ENCODE measurements at regions not wholly inside any gene's neighbourhood (a gene's known extent, or its start where the extent isn't known, plus 50 kb on each side); places are given as distances from the start of the nearest gene placed in this dataset.
A peak's percentile ranks its signal among the peaks of the same experiment; 100 is the strongest.
"Not testable (repeated sequence)": the region's sequence is repeated elsewhere in the genome, so short reads cannot be mapped to it uniquely, and the experiment has no call there.

DNA sequence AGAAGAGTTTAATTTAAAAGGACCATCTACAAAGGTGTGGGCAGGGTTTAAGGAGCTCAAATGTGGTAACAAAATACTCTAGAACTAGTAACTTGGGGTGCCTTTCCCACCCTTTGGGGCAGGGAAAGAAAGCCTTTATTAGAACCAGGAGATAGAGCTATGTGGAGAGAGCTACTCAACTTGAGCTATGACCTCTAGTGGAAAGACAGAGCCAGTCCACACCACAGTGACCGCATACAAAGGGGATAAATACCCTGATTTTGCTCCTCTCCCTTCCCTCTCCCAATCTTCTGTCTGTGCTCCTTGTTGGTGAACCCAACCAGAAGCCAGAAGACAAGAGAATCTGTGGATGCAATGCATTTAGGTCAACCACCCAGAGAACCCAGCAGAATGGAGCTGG lies 54.4 kb upstream of the JAK1 start:
- DNase-seq: no peak
- in situ Hi-C loops (cut with MboI; ENCODE audit: low pct_unique_long_range_greater_than_20kb, low sequenced_read_pairs): no loop called here

DNA sequence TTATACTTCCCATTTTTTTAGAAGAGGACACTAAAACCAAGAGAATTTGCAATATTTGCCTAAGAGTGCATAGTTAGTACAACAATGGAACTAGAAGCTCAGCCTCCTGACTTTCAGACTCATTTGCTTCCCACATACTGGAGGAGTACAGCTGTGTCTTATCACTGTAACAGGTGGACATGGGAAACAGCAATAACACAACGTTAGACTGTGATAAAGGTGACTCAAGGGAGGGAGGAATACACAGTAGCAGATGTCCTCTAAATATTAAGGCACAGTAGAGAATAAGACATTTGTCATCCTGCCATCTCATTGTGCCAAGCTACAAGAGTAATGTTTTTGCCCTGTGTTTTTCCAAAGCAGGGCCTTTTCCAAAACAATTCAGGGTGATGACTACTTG lies 55.4 kb upstream of the JAK1 start:
- no peak for DNase-seq
- in situ Hi-C loops (cut with MboI; ENCODE audit: low pct_unique_long_range_greater_than_20kb, low sequenced_read_pairs): no loop called here

DNA sequence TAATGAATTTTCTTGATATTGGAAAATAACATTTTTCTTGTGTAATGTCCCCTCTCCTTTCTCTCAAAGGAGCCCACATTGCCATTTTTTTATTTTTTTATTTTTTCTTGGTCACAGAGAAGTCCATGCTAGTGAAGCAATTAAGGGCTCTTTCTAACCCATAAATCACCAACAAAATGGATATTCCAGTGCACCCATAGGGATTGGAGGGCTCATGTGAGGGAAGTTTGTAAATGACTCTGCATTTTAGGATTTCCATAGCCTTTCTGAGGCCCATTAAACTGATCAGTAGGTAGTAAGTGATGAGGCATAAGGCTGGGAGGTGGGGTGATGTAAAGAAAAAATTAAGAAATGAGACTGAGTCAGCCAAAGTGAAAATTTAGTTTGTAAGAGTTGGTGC lies 55.9 kb upstream of the JAK1 start:
- in situ Hi-C loops (cut with MboI; ENCODE audit: low pct_unique_long_range_greater_than_20kb, low sequenced_read_pairs): no loop called here
- DNase-seq: no peak

DNA sequence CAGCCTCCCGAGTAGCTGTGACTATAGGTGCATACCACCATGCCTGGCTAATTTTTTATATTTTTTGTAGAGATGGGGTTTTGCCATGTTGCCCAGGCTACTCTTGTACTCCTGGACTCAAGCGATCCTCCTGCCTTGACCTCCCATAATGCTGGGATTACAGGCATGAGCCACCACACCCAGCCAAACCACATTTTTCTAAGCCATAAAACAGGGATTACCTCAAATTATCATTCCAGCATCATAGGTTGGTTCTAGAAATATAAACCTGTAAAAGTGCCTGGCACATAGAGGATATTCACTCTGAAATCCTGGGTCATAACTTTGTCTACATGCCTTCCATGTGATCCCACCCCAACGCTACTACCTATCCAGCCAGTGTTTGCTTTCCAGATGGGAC lies 59.4 kb upstream of the JAK1 start:
- in situ Hi-C loops (cut with MboI; ENCODE audit: low pct_unique_long_range_greater_than_20kb, low sequenced_read_pairs): no loop called here
- DNase-seq: no peak

DNA sequence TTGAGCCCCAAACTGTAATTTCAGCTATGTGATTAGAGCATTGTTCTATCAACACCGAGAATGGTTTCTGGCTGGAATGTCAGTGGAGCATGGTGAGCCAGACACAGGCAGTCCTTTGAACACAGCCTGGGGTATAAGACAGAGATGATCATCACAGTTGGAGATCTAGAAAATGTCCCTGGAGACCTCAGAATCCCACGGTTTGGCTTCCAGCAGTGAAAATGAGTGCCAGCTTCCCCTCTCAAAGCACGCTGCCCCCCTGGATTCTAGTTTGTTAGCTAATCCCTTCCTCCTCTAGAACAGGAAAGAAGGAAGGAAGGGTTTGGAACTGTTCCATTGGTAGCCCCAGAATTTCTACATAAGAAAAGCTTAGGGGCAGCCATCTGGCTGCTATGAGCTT lies 59.9 kb upstream of the JAK1 start:
- in situ Hi-C loops (cut with MboI; ENCODE audit: low pct_unique_long_range_greater_than_20kb, low sequenced_read_pairs): no loop called here
- no peak for DNase-seq

DNA sequence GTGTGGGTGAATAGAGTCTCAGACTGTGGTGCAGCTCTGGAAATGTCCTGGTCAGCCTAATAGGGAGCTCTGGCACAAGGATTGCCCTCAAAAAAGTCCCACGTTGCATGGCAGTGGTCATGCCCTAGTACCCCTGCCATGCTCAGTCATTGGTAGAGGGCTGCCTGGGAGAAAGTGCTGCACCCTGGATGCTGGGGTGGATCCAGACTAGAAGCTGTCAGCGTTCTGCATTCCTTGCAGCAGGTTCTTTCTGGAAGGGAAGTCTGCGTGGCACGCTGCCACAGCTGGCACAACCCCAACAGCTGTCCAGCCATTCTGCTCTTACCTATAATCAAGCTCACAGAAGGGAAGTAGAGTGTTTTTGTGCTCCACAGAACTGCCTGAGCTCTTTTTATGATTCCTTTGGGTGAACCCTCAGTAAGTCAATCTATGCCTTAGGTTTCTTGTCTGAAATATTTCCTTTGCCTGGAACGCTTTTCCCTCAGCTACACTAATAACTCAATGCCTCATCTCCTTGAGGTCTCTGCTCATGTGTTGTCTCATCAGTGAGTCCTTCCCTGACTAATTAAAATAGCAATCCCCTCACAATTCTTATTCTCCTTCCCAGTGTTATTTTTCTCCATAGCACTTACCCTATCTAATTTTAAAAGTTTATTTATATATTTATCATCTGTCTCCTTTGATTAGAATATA lies 61.5 kb upstream of the JAK1 start:
- in situ Hi-C loops (cut with MboI; ENCODE audit: low pct_unique_long_range_greater_than_20kb, low sequenced_read_pairs): no loop called here

DNA sequence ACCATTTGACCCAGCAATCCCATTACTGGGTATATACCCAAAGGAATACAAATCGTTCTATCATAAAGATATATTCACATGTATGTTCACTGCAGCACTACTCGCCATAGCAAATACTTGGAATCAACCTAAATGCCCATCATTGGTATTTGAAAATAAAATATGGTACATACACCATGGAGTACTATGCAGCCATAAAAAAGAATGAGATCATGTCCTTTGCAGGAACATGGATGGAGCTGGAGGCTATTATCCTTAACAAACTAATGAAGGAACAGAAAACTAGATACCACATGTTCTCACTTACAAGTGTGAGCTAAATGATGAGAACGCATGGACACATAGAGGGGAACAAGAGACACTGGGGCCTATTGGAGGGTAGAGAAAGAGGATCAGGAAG lies 63.1 kb upstream of the JAK1 start:
- in situ Hi-C loops (cut with MboI; ENCODE audit: low pct_unique_long_range_greater_than_20kb, low sequenced_read_pairs); DNase-seq: not testable (repeated sequence)

More for the DNA sequence above, 61.5 kb upstream of the JAK1 start:
- DNase-seq: peak; percentile 52

DNA sequence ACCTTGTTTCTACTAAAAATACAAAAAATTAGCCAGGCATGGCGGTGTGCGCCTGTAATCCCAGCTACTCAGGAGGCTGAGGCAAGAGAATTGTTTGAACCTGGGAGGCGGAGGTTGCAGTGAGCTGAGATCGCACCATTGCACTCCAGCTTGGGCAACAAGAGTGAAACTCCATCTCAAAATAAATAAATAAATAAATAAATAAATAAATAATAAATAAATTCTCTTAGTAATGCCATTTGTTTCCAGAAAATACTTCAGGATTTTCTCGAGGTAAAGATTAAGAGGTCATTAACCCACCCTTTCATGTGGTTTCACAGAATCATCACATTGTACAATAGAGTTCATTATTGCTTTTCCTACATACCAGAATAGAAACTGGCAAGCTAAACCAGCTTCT lies 68.5 kb upstream of the JAK1 start:
- in situ Hi-C loops (cut with MboI; ENCODE audit: low pct_unique_long_range_greater_than_20kb, low sequenced_read_pairs); DNase-seq: not testable (repeated sequence)

DNA sequence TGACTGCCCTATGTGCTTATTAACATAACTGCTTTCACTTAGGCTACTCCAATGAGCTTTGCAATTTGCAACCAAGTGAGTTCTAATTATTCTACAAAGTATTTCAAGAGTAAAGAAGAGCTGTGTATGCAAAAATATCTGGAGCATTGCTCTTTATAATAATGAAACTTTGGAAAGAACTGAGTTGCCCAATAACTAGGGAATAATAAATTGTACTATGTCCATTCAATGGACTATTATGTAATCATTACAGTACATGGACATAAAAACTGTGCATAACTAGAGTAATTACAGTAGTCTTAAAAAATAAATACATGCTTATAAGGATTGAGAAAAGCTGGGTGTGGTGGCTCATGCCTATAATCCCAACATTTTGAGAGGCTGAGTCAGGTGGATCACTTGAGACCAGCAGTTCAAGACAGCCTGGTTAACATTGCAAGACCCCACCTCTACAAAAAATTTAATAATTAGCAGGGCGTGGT lies 70.3 kb upstream of the JAK1 start:
- in situ Hi-C loops (cut with MboI; ENCODE audit: low pct_unique_long_range_greater_than_20kb, low sequenced_read_pairs): no loop called here

DNA sequence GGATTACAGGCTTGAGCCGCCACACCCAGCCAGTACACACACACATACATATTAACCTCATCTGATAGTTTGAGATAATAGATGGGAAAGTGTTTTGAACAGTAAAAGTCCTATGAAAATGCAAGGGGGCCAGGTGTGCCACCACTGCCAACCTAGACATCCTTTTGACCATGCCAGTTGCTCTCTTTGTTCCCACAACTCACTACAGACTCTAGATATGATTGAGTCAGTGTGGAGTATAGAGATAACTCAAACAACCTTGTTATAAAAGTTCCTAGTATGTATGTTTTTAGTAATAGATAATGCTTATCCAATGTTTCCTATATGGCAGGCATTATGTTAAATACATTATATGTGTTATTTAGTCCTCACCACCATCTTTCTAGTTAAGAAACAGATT lies 72.7 kb upstream of the JAK1 start:
- DNase-seq: no peak
- in situ Hi-C loops (cut with MboI; ENCODE audit: low pct_unique_long_range_greater_than_20kb, low sequenced_read_pairs): no loop called here

More for the DNA sequence above, 70.3 kb upstream of the JAK1 start:
- DNase-seq: no peak

DNA sequence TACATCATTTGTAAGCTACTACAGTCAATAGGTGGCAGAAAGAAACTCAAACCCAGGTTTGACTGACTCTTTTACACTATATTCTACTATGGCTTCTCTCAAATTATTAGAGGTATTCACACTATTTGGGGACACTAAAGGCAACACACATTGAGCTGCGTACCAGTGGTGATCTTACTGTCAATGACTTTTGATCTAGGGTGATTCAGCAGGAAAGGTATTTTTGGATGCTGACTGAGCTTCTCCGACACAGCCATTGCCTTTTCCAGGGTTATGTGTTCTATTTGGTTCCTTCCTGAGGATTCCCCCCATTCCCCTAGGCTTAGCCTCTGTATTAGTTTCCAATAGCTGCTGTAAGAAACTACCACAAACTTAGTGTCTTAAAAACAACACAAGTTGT lies 73.2 kb upstream of the JAK1 start:
- no peak for DNase-seq
- in situ Hi-C loops (cut with MboI; ENCODE audit: low pct_unique_long_range_greater_than_20kb, low sequenced_read_pairs): no loop called here

DNA sequence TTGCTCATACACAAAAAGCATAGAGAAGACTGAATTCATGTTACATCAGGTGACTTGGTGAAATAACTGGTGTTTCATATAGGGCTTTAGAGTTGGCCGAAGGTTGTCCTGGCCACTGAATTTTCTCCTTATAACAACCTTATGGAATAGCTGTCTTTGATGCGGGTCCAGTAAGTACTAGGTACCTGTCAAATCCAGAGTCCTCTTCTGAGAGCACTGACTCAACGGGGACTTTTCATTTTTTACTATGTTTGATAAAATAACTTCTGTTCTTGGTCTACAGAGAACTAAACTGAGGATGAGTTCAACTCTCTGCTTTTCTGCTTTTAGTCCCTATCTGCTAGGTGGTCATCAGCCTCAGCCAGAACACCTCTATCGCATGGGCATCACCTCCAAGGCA lies 76.1 kb upstream of the JAK1 start:
- in situ Hi-C loops (cut with MboI; ENCODE audit: low pct_unique_long_range_greater_than_20kb, low sequenced_read_pairs): no loop called here
- no peak for DNase-seq

DNA sequence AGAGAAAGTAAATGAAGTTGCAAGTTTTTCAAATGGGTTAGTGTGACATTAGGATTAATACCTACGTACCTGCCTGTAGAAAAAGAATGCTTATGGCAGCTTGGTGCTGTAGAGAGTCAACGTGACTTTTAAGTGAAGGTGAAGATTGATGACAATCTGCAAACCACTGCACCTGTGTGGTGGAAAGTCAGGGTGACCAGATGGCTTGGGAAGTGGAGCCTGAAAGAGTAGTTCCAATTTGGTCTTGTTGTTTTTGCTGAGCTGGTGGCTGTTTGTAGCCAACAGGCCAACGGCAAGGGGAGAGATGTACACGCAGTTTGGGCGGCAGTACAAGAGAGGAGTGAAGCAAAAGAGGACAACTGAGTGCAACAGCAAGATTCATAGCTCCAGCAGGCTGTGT lies 78.1 kb upstream of the JAK1 start:
- in situ Hi-C loops (cut with MboI; ENCODE audit: low pct_unique_long_range_greater_than_20kb, low sequenced_read_pairs): no loop called here
- DNase-seq: no peak

DNA sequence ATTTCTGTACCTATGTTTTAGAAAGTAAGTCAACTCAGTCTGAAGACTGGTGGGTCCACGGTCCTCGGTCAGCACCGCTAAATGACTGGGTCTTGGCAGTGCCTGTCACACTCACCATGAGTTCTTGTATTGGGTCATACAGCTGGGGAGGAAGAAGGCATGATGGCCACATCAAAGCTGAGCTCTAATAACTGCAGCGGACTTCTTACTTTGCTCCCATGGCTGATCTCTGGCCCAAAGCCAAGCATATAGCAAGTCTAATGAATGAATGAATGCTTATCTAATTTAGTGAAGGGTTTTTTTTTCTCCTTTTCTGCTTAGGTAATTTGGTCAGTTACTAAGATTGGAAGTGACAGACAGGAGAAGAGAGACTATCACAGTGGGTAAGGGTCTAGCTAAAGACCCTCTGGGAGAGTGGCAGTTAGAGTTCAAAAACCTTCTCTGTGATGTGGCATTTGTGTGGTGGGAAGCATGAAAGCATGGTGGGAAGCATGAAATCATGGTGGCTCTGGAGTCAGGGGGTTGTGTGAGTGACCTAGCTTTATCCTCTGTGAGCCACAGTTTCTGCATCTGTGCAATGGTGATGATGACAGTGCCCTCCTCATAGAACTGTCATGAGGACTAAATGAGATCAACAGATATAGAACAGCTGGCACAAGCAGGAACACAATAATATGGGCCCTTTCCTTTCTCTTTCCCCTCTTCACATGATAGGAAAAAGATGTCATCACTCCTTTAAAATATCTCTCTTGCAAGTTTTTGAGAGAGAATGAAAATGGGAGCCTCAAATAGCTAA lies 78.9 kb upstream of the JAK1 start:
- in situ Hi-C loops (cut with MboI; ENCODE audit: low pct_unique_long_range_greater_than_20kb, low sequenced_read_pairs): no loop called here
- DNase-seq: no peak

DNA sequence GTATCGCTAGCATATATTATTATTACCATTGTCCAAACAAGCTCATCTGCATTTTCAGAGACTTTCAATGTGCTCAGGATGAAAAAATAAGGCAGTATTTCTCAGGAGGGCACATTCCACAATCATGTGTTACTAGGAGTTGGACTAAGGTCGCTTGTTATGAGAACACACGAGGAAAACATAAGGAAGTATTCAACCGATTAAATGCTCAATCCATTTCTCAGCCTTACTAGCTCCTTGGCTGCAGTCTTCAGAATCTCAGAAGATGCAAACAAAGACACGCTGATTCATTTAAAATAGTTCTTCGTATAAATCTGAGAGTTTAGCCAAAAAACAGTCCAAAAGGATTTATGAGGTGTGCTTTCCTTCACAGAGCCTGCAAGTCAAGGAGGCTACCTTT lies 82.0 kb upstream of the JAK1 start:
- DNase-seq: no peak
- in situ Hi-C loops (cut with MboI; ENCODE audit: low pct_unique_long_range_greater_than_20kb, low sequenced_read_pairs): no loop called here

DNA sequence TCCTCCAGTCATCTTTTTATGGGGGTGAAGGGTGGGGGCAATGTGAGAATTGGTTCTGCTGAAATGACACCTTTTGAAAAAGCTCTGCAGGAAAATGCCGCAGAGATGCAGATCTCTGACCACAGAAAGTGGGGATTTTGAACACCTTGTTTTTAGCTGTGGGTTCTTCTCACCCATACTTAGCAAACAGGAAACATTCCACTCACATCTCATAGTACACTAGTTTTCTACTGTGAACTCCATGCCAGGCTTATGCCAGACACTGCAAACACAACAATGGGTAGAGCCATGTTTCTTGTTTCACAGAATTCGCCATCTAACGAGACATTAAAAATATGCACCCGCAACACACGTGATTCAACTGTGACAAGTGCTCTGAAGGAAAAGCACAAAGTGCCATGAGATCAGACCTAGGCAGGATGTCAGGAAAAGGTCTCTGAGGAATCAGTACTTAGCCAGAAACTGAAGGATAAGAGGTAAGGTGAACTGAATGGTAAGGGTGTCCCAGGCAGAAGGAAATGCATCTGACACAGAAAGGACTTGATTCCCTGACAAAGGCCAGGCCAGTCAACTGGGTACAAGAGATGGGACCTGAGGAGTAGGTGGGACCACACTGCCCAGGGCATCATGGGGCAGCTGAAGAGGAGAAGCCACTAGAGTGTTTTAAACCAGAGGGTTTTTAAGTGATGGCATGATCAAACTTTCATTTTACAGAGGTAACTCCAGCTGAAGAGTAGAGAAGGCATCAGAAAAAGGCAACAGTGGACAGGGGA lies 83.8 kb upstream of the JAK1 start:
- in situ Hi-C loops (cut with MboI; ENCODE audit: low pct_unique_long_range_greater_than_20kb, low sequenced_read_pairs): loop anchor here (25.0 kb wide), 1 partner anchor 162 kb away; no protein-coding TSS in a partner anchor
- DNase-seq: no peak

DNA sequence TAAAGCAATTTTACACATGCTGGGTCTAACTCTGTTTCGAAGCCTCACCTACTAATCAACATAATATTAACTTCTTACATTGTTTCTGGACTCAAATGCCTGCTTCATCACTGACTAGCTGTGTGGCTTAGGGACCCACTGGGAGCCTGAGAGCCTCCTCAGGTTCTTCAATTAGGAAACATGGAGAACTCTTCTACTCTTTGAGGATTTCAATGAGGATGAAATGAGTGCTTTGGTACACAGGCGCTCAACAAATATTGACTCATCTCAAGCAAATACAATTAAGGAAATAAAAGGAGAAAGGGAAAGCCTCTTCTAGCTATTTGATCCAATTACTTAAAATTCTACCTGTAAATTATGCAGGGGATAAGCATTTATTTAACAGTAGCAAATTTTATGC lies 84.4 kb upstream of the JAK1 start:
- in situ Hi-C loops (cut with MboI; ENCODE audit: low pct_unique_long_range_greater_than_20kb, low sequenced_read_pairs): loop anchor here (25.0 kb wide), 1 partner anchor 162 kb away; no protein-coding TSS in a partner anchor
- DNase-seq: no peak

DNA sequence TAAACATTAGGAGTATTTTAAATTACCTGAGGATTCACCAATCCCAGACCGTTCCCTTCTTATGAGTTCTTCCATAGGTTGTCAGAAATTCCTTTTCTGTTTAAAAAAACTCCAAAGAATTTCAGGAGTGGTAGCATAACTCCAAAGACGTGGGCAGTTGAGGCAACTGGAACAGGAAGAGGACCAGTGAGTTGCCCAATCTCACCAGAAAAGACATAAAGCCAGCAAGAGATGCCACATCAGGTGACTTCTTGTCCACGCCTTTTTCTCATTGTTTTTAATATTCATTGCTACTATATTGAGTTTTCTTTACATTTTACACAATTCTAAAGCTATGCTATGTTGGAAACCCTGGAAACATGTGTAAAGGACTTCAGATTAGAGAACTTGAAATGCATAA lies 88.1 kb upstream of the JAK1 start:
- in situ Hi-C loops (cut with MboI; ENCODE audit: low pct_unique_long_range_greater_than_20kb, low sequenced_read_pairs): loop anchor here (25.0 kb wide), 1 partner anchor 158 kb away; no protein-coding TSS in a partner anchor
- DNase-seq: no peak

DNA sequence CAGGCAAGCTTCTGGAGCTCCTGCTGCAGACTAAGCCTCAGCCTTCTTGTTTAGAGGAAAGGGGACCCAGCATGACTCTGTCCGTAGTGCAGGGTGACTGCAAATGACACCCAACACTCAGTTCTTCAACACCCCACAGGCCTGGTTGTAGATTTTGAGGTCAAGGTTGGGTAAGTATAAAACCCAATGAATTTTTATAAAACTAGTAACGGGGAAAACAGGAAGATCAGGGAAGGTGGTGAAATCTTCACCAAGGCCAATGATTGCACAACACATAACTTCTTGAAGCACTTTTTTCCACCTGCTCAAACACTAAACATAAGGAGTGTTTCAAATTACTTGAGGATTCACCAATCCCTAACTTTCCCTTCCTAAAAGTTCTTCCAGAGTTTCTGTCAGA lies 89.4 kb upstream of the JAK1 start:
- DNase-seq: peak; percentile 45
- in situ Hi-C loops (cut with MboI; ENCODE audit: low pct_unique_long_range_greater_than_20kb, low sequenced_read_pairs): loop anchor here (25.0 kb wide), 1 partner anchor 157 kb away; no protein-coding TSS in a partner anchor

DNA sequence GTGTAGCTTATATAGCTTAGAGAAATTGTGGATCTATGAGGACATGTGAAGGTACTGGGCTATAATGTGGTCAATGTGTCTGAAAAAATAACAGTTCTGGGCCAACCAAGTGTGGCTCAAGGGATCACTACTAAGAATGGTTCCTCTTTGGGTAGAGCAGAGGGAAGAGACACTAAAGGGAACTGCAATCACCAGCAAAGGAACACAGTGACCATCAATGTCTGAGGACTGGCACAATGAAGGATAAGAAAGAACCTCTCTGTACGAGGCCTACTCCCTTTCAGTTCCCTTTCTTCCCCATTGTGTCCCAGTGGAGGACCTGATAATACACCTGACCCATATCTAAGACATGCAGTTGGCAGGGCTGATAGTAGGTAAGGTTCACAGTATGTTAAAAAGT lies 89.9 kb upstream of the JAK1 start:
- DNase-seq: peak; percentile 43
- in situ Hi-C loops (cut with MboI; ENCODE audit: low pct_unique_long_range_greater_than_20kb, low sequenced_read_pairs): loop anchor here (25.0 kb wide), 1 partner anchor 156 kb away; no protein-coding TSS in a partner anchor
